AG04449 (cell line): ENCODE measurements at regions not wholly inside any gene's neighbourhood (a gene's known extent, or its start where the extent isn't known, plus 50 kb on each side); places are given as distances from the start of the nearest gene placed in this dataset.

Experiments
- CTCF ChIA-PET: fragments of 350-600 bp; formaldehyde crosslinking; extraction: SDS; loops from one replicate; lab custom pipeline; 2021; ENCODE audit warnings: antibody characterized with exemption; lab: Yijun Ruan, JAX
- POLR2A ChIA-PET: fragments of 400-600, 350-600 bp; formaldehyde crosslinking; extraction: SDS; loops from one replicate; lab custom pipeline; 2020; ENCODE audit warnings: antibody characterized with exemption, inconsistent platforms; lab: Yijun Ruan, JAX
- DNase-seq: peaks from one replicate; pipeline ENCODE4 v3.0.0-alpha.2; 2010; ENCODE audit warnings: low read depth, low spot score
- H3K4me3 ChIP-seq: 2 replicates; pipeline ENCODE4 v1.5.1; 2011; ENCODE audit warnings: low read depth, mild to moderate bottlenecking, control low read depth, low read length
- CTCF ChIP-seq: IDR thresholded peaks from one replicate; pipeline ENCODE4 v1.5.1; 2011; ENCODE audit warnings: mild to moderate bottlenecking, moderate library complexity, low read length, control low read depth, inconsistent platforms; ENCODE audit not compliant: insufficient read depth; ENCODE audit errors: missing control alignments

GRCh38 chr3:182410051-182410450 is 383.3 kb upstream of the ATP11B start:
- no peak for TF ChIP-seq CTCF
- CTCF ChIA-PET = no interaction called here

GRCh38 chr3:182412066-182412465 is 381.2 kb upstream of the ATP11B start:
- no peak for DNase-seq
- no peak for TF ChIP-seq CTCF
- POLR2A ChIA-PET = no interaction called here
- CTCF ChIA-PET = no interaction called here
- H3K4me3 ChIP-seq = no peak overlapping the region

More at GRCh38 chr3:182410051-182410450, 383.3 kb upstream of the ATP11B start:
- DNase-seq = no peak
- POLR2A ChIA-PET = no interaction called here
- H3K4me3 ChIP-seq = no peak overlapping the region

GRCh38 chr3:182413061-182413460 is 380.2 kb upstream of the ATP11B start:
- ChIA-PET CTCF (no interaction called here), POLR2A (no interaction called here)
- TF ChIP-seq CTCF = no peak
- H3K4me3 ChIP-seq = no peak overlapping the region
- no peak for DNase-seq

GRCh38 chr3:182413682-182414081 is 379.6 kb upstream of the ATP11B start:
- ChIA-PET CTCF (no interaction called here), POLR2A (no interaction called here)
- DNase-seq = no peak
- H3K4me3 ChIP-seq = no peak overlapping the region
- no peak for TF ChIP-seq CTCF

- ChIA-PET CTCF (no interaction called here), POLR2A (no interaction called here)
- TF ChIP-seq CTCF = no peak
- H3K4me3 ChIP-seq = no peak overlapping the region
- no peak for DNase-seq
Measured at GRCh38 chr3:182414586-182414985, 378.7 kb upstream of the ATP11B start.

- DNase-seq = no peak
- no peak for TF ChIP-seq CTCF
- no peak overlapping the region for H3K4me3 ChIP-seq
- ChIA-PET CTCF (no interaction called here), POLR2A (no interaction called here)
Measured at GRCh38 chr3:182420741-182421140, 372.6 kb upstream of the ATP11B start.
